ENCODE measurements at regions not wholly inside any gene's neighbourhood (a gene's known extent, or its start where the extent isn't known, plus 50 kb on each side); places are given as distances from the start of the nearest gene placed in this dataset.

DNA sequence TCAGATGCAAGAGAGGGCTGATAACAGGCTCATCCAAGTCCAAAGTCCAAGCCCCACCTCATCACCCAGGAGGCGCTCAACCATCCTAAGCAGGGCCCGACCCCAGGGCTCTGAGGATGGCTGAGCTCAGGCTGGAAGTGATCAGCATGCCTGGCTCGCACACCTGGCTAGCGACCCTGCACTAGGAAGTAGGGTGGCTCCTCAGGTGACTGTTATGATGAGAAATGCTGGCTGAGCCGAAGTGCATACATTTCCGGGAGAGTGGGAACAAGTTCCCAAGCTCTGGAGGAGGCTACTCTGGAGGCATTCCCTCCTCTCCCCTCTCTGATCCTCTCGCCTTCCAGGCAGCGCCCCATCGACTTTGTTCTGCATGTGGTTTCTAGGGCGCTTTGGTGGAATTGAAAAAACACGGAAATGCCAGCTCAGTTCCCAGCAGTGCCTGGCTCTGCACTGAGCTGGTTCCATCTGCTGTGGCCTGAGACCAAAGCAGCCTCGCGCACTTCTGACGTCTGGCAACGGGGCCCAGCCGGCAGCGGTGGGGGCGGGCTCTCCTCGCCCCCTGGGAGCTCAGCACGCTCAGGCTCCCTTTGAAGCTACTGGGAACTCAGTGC lies 130.3 kb downstream of the IRF8 start:
- WGBS, 2 donors, result 19 to 24% methylated on average over 20 of the region's 20 CpGs
- FAIRE-seq, result no peak
- H3K27ac ChIP-seq, result no peak overlapping the region

DNA sequence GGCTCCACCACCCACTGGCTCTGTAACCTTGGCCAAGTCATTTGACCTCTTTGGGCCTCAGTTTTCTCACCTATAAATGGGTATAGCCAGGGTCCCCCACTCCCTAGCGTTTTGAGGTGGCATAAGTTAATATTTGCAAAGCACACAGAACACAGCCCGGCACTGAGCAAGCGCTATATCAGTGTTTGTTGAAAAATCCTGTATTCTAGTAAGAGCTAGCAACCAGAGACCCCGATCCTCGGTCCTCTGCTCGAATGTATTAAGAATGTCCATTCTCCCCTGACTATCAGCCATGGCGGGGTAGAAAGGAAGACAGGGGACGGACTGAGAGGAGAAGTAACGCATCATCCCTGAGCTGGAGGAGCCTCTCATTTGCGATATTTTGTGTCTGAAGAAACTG lies 131.2 kb downstream of the IRF8 start:
- intact Hi-C loops (cut with DNase I), result no loop called here
- ATAC-seq (no peak), DNase-seq (peak in 1 of 6 donors; percentile 10), FAIRE-seq (no peak)
- WGBS, 2 donors, result 66 to 84% methylated on average over 10 of the region's 10 CpGs
- H3K27ac ChIP-seq, result no peak overlapping the region
- H3K4me3 ChIP-seq, result no peak overlapping the region
- no peaks in the 10 kb centered on the region for H3K36me3 ChIP-seq
- TF ChIP-seq, protein P1, sequence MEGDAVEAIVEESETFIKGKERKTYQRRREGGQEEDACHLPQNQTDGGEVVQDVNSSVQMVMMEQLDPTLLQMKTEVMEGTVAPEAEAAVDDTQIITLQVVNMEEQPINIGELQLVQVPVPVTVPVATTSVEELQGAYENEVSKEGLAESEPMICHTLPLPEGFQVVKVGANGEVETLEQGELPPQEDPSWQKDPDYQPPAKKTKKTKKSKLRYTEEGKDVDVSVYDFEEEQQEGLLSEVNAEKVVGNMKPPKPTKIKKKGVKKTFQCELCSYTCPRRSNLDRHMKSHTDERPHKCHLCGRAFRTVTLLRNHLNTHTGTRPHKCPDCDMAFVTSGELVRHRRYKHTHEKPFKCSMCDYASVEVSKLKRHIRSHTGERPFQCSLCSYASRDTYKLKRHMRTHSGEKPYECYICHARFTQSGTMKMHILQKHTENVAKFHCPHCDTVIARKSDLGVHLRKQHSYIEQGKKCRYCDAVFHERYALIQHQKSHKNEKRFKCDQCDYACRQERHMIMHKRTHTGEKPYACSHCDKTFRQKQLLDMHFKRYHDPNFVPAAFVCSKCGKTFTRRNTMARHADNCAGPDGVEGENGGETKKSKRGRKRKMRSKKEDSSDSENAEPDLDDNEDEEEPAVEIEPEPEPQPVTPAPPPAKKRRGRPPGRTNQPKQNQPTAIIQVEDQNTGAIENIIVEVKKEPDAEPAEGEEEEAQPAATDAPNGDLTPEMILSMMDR (IDR thresholded peaks at IDR 0.05), result no peak
- peaks cover 0 to 3% (median 0%) of the 10 kb centered on the region in 4 donors for H3K27me3 ChIP-seq
- no peaks in the 10 kb centered on the region for H3K4me1 ChIP-seq
- H3K9me3 ChIP-seq, result no peaks in the 10 kb centered on the region

More for the DNA sequence above, 130.3 kb downstream of the IRF8 start:
- Histone ChIP-seq H3K27me3 (peaks cover 0 to 3% (median 0%) of the 10 kb centered on the region in 4 donors), H3K9me3 (no peaks in the 10 kb centered on the region), H3K4me3 (no peak overlapping the region), H3K4me1 (no peaks in the 10 kb centered on the region), H3K36me3 (no peaks in the 10 kb centered on the region)
- ATAC-seq, result peak in 3 of 4 donors; percentile 25 to 77 (median 64)
- TF ChIP-seq, protein P1 (IDR thresholded peaks at IDR 0.05), result no peak
- intact Hi-C loops (cut with DNase I), result no loop called here
- DNase-seq, result peak in 1 of 6 donors; percentile 44

DNA sequence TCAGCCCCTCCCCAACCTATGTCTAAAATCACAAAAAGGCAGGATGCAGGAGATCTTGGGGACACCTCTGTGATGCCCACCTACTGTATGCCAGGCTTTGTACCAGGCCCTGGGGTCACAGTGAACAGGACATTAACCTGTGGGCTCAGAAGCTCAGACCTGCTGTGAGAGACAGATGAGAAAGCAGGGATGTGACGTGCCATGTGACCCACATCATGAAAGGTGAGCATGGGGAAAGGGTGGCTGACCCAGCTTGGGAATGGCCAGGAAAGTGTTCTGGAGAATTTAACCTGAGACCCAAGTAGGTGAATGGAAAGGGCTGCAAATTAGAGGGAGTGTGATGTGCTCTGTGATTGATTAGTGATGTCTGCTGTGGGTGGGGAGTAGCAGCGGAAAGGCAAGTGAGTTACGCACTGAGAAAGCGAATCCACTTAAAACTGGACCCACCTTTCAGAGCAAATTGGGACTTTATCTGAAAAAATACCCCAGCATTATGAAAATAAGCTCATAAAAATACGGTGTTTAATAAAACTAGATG lies 132.2 kb downstream of the IRF8 start:
- ATAC-seq (no peak), DNase-seq (peak in 1 of 6 donors; percentile 15), FAIRE-seq (no peak)
- Histone ChIP-seq H3K9me3 (no peaks in the 10 kb centered on the region), H3K4me3 (no peak overlapping the region), H3K36me3 (no peaks in the 10 kb centered on the region), H3K27ac (no peak overlapping the region), H3K27me3 (peaks cover 0 to 3% (median 0%) of the 10 kb centered on the region in 4 donors), H3K4me1 (no peaks in the 10 kb centered on the region)
- TF ChIP-seq, protein P1 (IDR thresholded peaks at IDR 0.05), result no peak
- WGBS, 2 donors, result 90 to 97% methylated on average over 5 of the region's 5 CpGs
- intact Hi-C loops (cut with DNase I), result no loop called here

DNA sequence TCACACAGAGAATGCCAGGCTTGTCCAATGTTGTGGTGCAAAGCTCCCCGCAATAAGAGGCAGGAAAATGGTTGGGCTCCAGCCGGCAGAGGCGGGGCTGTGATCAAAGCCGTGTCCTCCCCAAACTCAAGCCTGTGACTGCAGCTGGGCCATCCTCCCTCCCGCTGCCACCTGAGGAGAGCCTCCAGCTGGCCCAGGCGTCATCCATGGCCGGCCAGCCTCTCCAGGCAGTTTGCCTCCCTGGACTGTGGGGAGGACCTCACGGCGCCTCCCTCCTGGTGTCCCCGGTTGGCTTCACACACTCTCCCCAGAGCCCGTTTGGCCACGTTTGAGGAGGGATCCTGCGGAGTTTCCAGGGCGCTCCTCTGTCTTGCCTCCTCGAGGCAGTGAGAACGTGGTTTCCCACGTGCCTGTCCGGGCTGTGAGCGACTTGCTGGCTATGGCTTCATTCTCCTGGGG lies 134.1 kb downstream of the IRF8 start:
- peak in 1 of 6 donors; percentile 39 for DNase-seq
- Histone ChIP-seq H3K4me1 (no peaks in the 10 kb centered on the region), H3K9me3 (no peaks in the 10 kb centered on the region), H3K4me3 (no peak overlapping the region), H3K36me3 (no peaks in the 10 kb centered on the region), H3K27me3 (peaks cover 0 to 3% (median 0%) of the 10 kb centered on the region in 4 donors), H3K27ac (no peak overlapping the region)
- FAIRE-seq, result no peak
- intact Hi-C loops (cut with DNase I), result no loop called here
- 46 to 55% methylated on average over 19 of the region's 19 CpGs for WGBS, 2 donors
- ATAC-seq, result no peak
- TF ChIP-seq, protein P1 (IDR thresholded peaks at IDR 0.05), result no peak

DNA sequence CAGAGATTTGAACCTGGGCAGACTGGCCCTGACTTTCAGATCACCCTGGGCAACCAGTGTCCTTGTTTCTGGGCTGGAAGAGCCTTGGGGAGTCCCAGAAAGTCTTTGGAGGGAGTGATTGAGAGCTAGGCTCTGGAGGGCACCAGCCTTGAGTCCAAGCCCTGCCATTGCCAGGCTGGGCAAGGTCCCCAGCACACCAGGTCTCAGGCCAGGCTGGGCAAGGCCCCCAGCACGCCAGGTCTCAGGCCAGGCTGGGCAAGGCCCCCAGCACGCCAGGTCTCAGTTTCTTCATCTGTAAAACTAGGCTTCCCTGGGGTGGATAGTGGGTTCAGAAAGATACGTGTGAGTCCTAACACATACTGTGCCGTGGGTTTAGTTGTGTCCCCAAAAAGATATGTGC lies 135.0 kb downstream of the IRF8 start:
- Histone ChIP-seq H3K9me3 (no peaks in the 10 kb centered on the region), H3K4me1 (no peaks in the 10 kb centered on the region), H3K4me3 (no peak overlapping the region), H3K27me3 (peaks cover 0 to 3% (median 0%) of the 10 kb centered on the region in 4 donors), H3K36me3 (no peaks in the 10 kb centered on the region), H3K27ac (no peak overlapping the region)
- ATAC-seq, result no peak
- TF ChIP-seq, protein P1 (IDR thresholded peaks at IDR 0.05), result no peak
- WGBS, 2 donors, result 83 to 93% methylated on average over 4 of the region's 4 CpGs
- DNase-seq, result peak in 1 of 6 donors; percentile 22
- intact Hi-C loops (cut with DNase I), result no loop called here
- FAIRE-seq, result no peak

All from pancreas (tissue), 10 donors.